Breast epithelium (tissue), 4 donors: ENCODE measurements at regions not wholly inside any gene's neighbourhood (a gene's known extent, or its start where the extent isn't known, plus 50 kb on each side); places are given as distances from the start of the nearest gene placed in this dataset.
"Not testable (repeated sequence)": the region's sequence is repeated elsewhere in the genome, so short reads cannot be mapped to it uniquely, and the experiment has no call there.

Source experiments
- DNase-seq, 2 donors: peaks; one replicate each; pipeline ENCODE4 v3.0.0-alpha.2; 2019; ENCODE audit warnings: low spot score in 2 of 2
- H3K27ac ChIP-seq, 2 donors: fragments of 200-600 bp; sonication (generic) in 1 of 2; one replicate each; pipeline ENCODE4 v1.5.1; 2016 to 2019; ENCODE audit warnings: mild to moderate bottlenecking in 1 of 2
- H3K27me3 ChIP-seq, 2 donors: fragments of 200-600 bp; sonication (generic) in 1 of 2; one replicate each; pipeline versions ENCODE4 v1.5.1 to v1.6.0; 2017 to 2019; ENCODE audit warnings: control low read depth in 1 of 2, mild to moderate bottlenecking in 1 of 2
- H3K36me3 ChIP-seq: fragments of 200-600 bp; one replicate; pipeline ENCODE4 v1.5.1; 2019
- H3K4me1 ChIP-seq, 2 donors: fragments of 200-600 bp; sonication (generic); one replicate each; pipeline ENCODE4 v1.5.1; 2016 to 2019; ENCODE audit warnings: control low read depth in 1 of 2
- H3K4me3 ChIP-seq, 3 donors: fragments of 200-600 bp; sonication (generic); 1 replicate in 2 of 3; 2 replicates in 1 of 3; pipeline ENCODE4 v1.5.1; 2016 to 2019; ENCODE audit warnings: mild to moderate bottlenecking in 3 of 3, moderate library complexity in 2 of 3
- H3K9me3 ChIP-seq, 2 donors: fragments of 200-600 bp; sonication (generic) in 1 of 2; one replicate each; pipeline ENCODE4 v1.5.1; 2016 to 2019; ENCODE audit warnings: control low read depth in 1 of 2
- POLR2A ChIP-seq: fragments of 450-650 bp; IDR thresholded peaks from one replicate; pipeline ENCODE4 v1.6.1; 2016; ENCODE audit warnings: antibody characterized with exemption, mild to moderate bottlenecking, moderate library complexity
- POLR2AphosphoS5 ChIP-seq, 3 donors: sonication (generic); formaldehyde crosslinking; IDR thresholded peaks; one replicate each; pipeline ENCODE4 v1.6.1; 2017; ENCODE audit warnings: antibody characterized with exemption in 3 of 3
- intact Hi-C: fragments of 100-400 bp; cut with DNase I; formaldehyde crosslinking; loops from one replicate; pipeline ENCODE4 v1.15.1; 2023; ENCODE audit warnings: low total_unique reads
- TF ChIP-seq, protein P1 (sequence below), 3 donors: fragments of 450-650 bp; IDR thresholded peaks; one replicate each; pipeline ENCODE4 v1.5.1; 2016 to 2017; ENCODE audit warnings: antibody characterized with exemption in 3 of 3, mild to moderate bottlenecking in 3 of 3, moderate library complexity in 3 of 3

- H3K4me3 ChIP-seq, result no peak overlapping the region
- H3K4me1 ChIP-seq, result no peaks in the 10 kb centered on the region
- intact Hi-C loops, result no loop called here
- DNase-seq, result no peak
- H3K36me3 ChIP-seq, result no peaks in the 10 kb centered on the region
- no peaks in the 10 kb centered on the region for H3K27me3 ChIP-seq
- H3K27ac ChIP-seq, result no peak overlapping the region
- H3K9me3 ChIP-seq, result no peaks in the 10 kb centered on the region
- TF ChIP-seq, protein P1, sequence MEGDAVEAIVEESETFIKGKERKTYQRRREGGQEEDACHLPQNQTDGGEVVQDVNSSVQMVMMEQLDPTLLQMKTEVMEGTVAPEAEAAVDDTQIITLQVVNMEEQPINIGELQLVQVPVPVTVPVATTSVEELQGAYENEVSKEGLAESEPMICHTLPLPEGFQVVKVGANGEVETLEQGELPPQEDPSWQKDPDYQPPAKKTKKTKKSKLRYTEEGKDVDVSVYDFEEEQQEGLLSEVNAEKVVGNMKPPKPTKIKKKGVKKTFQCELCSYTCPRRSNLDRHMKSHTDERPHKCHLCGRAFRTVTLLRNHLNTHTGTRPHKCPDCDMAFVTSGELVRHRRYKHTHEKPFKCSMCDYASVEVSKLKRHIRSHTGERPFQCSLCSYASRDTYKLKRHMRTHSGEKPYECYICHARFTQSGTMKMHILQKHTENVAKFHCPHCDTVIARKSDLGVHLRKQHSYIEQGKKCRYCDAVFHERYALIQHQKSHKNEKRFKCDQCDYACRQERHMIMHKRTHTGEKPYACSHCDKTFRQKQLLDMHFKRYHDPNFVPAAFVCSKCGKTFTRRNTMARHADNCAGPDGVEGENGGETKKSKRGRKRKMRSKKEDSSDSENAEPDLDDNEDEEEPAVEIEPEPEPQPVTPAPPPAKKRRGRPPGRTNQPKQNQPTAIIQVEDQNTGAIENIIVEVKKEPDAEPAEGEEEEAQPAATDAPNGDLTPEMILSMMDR (IDR thresholded peaks at IDR 0.05), result no peak
- TF ChIP-seq POLR2A, result no peak
- no peak for TF ChIP-seq POLR2AphosphoS5 (IDR thresholded peaks at IDR 0.05)
Observed at GRCh38 chr4:104577405-104577804, 82.7 kb upstream of the CXXC4 start.

DNA sequence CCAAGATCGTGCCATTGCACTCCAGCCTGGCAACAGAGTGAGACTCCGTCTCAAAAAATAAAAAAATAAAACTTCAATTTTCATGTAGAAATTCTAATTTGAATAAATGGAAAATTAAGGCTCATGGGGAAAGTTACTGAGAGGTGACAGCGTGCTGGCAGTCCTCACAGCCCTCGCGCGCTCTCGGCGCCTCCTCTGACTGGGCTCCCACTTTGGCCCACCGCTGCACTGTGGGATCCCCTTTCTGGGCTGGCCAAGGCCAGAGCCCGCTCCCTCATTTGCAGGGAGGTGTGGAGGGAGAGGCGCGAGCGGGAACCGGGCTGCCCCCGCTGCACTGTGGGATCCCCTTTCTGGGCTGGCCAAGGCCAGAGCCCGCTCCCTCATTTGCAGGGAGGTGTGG, 86.8 kb upstream of the CXXC4 start:
- H3K27me3 ChIP-seq, intact Hi-C loops, DNase-seq, H3K4me3 ChIP-seq, H3K36me3 ChIP-seq, H3K4me1 ChIP-seq, H3K27ac ChIP-seq, H3K9me3 ChIP-seq: not testable (repeated sequence)

- H3K27ac ChIP-seq, H3K27me3 ChIP-seq, H3K36me3 ChIP-seq, DNase-seq, H3K4me1 ChIP-seq, H3K9me3 ChIP-seq, H3K4me3 ChIP-seq, intact Hi-C loops: not testable (repeated sequence)
Observed at GRCh38 chr4:104582056-104582455, 87.4 kb upstream of the CXXC4 start.

GRCh38 chr4:104589264-104589868, 94.7 kb upstream of the CXXC4 start:
- Histone ChIP-seq H3K27me3 (no peaks in the 10 kb centered on the region), H3K4me1 (no peaks in the 10 kb centered on the region), H3K36me3 (no peaks in the 10 kb centered on the region), H3K4me3 (no peak overlapping the region), H3K27ac (no peak overlapping the region), H3K9me3 (no peaks in the 10 kb centered on the region)
- DNase-seq, result no peak
- TF ChIP-seq POLR2A (no peak), POLR2AphosphoS5 (IDR thresholded peaks at IDR 0.05) (no peak)
- TF ChIP-seq, protein P1 (IDR thresholded peaks at IDR 0.05), result no peak
- intact Hi-C loops, result no loop called here

- intact Hi-C loops, result no loop called here
- TF ChIP-seq POLR2A (no peak), POLR2AphosphoS5 (IDR thresholded peaks at IDR 0.05) (no peak)
- TF ChIP-seq, protein P1 (IDR thresholded peaks at IDR 0.05), result no peak
- Histone ChIP-seq H3K36me3 (no peaks in the 10 kb centered on the region), H3K4me3 (no peak overlapping the region), H3K9me3 (no peaks in the 10 kb centered on the region), H3K4me1 (no peaks in the 10 kb centered on the region), H3K27me3 (no peaks in the 10 kb centered on the region), H3K27ac (no peak overlapping the region)
- peak in 1 of 2 donors; percentile 55 for DNase-seq
Observed at GRCh38 chr4:104591510-104591911, 96.8 kb upstream of the CXXC4 start.

DNA sequence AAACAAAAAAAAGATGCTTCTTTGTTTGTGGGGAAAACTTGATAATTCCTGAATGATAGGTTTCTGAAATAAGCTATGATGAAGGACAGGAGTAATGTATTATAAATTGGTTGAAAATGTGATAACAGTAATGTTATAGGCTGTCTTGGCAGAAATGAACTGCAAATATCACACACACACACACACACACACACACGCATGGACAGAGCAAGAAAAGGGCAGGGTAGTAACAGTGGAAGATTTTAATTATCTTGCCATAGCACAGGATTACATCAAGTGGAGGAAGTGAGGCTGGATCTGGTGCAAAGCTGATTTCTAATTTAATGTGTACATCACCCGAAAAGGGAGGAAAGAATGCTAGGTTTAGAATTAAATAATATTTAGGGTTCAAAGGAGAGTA, 97.5 kb upstream of the CXXC4 start:
- no peak overlapping the region for H3K27ac ChIP-seq

More for the DNA sequence above, 97.5 kb upstream of the CXXC4 start:
- DNase-seq, result no peak
- no peaks in the 10 kb centered on the region for H3K36me3 ChIP-seq
- H3K9me3 ChIP-seq, result no peaks in the 10 kb centered on the region
- no peaks in the 10 kb centered on the region for H3K4me1 ChIP-seq
- no peak overlapping the region for H3K4me3 ChIP-seq
- intact Hi-C loops, result no loop called here
- TF ChIP-seq POLR2AphosphoS5 (IDR thresholded peaks at IDR 0.05) (no peak), POLR2A (no peak)
- TF ChIP-seq, protein P1 (IDR thresholded peaks at IDR 0.05), result no peak
- H3K27me3 ChIP-seq, result no peaks in the 10 kb centered on the region
